Esophagus muscularis mucosa (tissue), 4 donors: ENCODE measurements at regions not wholly inside any gene's neighbourhood (a gene's known extent, or its start where the extent isn't known, plus 50 kb on each side); places are given as distances from the start of the nearest gene placed in this dataset.

Source experiments
- EP300 ChIP-seq: sonication (generic); formaldehyde crosslinking; IDR thresholded peaks from one replicate; pipeline ENCODE4 v1.6.1; 2017; ENCODE audit warnings: antibody characterized with exemption
- POLR2A ChIP-seq: fragments of 450-650 bp; IDR thresholded peaks from one replicate; pipeline ENCODE4 v1.6.1; 2017; ENCODE audit warnings: antibody characterized with exemption, moderate library complexity, mild to moderate bottlenecking, low read depth
- POLR2AphosphoS5 ChIP-seq, 2 donors: sonication (generic); formaldehyde crosslinking; IDR thresholded peaks; one replicate each; pipeline ENCODE4 v1.6.1; 2017; ENCODE audit warnings: antibody characterized with exemption in 2 of 2
- TF ChIP-seq, protein P1 (sequence below), 3 experiments: fragments of 200-600 bp in 2 of 3; fragments of 450-650 bp in 1 of 3; sonication (generic) in 2 of 3; IDR thresholded peaks; one replicate each; pipeline ENCODE4 v1.5.1; 2017 to 2019; ENCODE audit warnings: antibody characterized with exemption in 3 of 3, mild to moderate bottlenecking in 2 of 3, moderate library complexity in 1 of 3

DNA sequence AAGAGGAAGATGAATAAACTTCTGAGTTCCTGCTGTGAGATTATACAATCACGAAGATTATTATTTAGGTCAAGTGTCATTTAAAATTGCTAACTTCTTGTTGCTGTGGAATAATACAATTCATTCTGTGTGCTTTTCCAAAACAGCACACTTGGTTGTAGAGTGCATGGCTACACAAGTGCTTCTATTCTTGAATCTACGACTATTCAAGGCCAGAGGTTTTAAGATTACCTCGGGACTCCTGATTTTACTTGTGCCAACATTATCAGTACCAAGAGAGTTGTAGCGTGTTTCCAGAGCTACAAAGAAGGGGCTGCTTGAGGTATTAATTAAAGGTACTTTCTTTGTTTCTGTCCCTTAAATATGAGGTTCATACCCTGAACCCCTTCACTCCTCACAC, 234.0 kb upstream of the PCDH9 start:
- no peak for TF ChIP-seq POLR2A
- TF ChIP-seq, protein P1, sequence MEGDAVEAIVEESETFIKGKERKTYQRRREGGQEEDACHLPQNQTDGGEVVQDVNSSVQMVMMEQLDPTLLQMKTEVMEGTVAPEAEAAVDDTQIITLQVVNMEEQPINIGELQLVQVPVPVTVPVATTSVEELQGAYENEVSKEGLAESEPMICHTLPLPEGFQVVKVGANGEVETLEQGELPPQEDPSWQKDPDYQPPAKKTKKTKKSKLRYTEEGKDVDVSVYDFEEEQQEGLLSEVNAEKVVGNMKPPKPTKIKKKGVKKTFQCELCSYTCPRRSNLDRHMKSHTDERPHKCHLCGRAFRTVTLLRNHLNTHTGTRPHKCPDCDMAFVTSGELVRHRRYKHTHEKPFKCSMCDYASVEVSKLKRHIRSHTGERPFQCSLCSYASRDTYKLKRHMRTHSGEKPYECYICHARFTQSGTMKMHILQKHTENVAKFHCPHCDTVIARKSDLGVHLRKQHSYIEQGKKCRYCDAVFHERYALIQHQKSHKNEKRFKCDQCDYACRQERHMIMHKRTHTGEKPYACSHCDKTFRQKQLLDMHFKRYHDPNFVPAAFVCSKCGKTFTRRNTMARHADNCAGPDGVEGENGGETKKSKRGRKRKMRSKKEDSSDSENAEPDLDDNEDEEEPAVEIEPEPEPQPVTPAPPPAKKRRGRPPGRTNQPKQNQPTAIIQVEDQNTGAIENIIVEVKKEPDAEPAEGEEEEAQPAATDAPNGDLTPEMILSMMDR (IDR thresholded peaks at IDR 0.05): no peak
- TF ChIP-seq POLR2AphosphoS5 (IDR thresholded peaks at IDR 0.05): no peak
- TF ChIP-seq EP300: no peak
